GM06990 (cell line): ENCODE measurements at regions not wholly inside any gene's neighbourhood (a gene's known extent, or its start where the extent isn't known, plus 50 kb on each side); places are given as distances from the start of the nearest gene placed in this dataset.

ENCODE experiments used
- DNase-seq: peaks from one replicate; pipeline ENCODE4 v3.0.0-alpha.2; 2011; ENCODE audit not compliant: insufficient read length; ENCODE audit errors: extremely low read depth
- H3K27me3 ChIP-seq: replicated peaks from 2 replicates; pipeline ENCODE4 v1.6.0; 2011; ENCODE audit warnings: low read length; ENCODE audit not compliant: control insufficient read depth, insufficient read depth
- H3K36me3 ChIP-seq: 2 replicates; pipeline ENCODE4 v1.5.1; 2011; ENCODE audit warnings: low read length; ENCODE audit not compliant: control insufficient read depth, insufficient read depth
- H3K4me3 ChIP-seq: replicated peaks from 2 replicates; pipeline ENCODE4 v1.5.1; 2011; ENCODE audit warnings: low read depth, mild to moderate bottlenecking, control low read depth, low read length
- TF ChIP-seq, protein P1 (sequence below): IDR thresholded peaks from 2 replicates; pipeline ENCODE4 v1.5.1; 2011; ENCODE audit warnings: low read length, control low read depth, mild to moderate bottlenecking, inconsistent platforms; ENCODE audit not compliant: insufficient read depth, poor library complexity, severe bottlenecking

GRCh38 chr17:34066528-34066927 is 188.6 kb upstream of the CCL2 start:
- Histone ChIP-seq H3K36me3 (no peaks in the 10 kb centered on the region), H3K27me3 (no peaks in the 10 kb centered on the region; the same call in 1 of the 2 replicates), H3K4me3 (no peak overlapping the region)
- TF ChIP-seq, protein P1, sequence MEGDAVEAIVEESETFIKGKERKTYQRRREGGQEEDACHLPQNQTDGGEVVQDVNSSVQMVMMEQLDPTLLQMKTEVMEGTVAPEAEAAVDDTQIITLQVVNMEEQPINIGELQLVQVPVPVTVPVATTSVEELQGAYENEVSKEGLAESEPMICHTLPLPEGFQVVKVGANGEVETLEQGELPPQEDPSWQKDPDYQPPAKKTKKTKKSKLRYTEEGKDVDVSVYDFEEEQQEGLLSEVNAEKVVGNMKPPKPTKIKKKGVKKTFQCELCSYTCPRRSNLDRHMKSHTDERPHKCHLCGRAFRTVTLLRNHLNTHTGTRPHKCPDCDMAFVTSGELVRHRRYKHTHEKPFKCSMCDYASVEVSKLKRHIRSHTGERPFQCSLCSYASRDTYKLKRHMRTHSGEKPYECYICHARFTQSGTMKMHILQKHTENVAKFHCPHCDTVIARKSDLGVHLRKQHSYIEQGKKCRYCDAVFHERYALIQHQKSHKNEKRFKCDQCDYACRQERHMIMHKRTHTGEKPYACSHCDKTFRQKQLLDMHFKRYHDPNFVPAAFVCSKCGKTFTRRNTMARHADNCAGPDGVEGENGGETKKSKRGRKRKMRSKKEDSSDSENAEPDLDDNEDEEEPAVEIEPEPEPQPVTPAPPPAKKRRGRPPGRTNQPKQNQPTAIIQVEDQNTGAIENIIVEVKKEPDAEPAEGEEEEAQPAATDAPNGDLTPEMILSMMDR, result no peak
- no peak for DNase-seq

- no peaks in the 10 kb centered on the region; the same call in 1 of the 2 replicates for H3K27me3 ChIP-seq
- no peak for DNase-seq
- H3K36me3 ChIP-seq, result no peaks in the 10 kb centered on the region
- TF ChIP-seq, protein P1, result no peak
- H3K4me3 ChIP-seq, result no peak overlapping the region
These were observed 188.1 kb upstream of the CCL2 start for GRCh38 chr17:34067011-34067410.

DNA sequence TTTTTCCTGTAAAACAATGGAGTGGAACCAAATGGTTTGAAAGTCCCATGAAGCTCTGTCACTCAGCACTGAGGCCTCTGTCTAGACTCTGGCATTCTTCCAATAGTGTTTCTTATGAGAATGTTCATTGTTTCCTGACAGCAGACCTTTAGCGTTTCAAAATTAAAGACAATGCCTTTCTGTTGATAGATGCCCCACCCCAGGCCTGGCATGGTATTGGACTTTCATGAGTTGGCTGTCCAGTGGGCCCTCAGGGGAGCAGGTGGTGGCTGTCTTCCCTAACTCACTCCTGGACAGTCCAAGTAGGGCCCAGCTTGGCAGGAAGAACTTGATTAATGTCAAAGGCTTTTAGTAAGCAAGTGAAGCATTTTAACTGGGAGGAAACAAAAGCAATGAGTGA is 186.5 kb upstream of the CCL2 start:
- DNase-seq, result no peak
- H3K36me3 ChIP-seq, result no peaks in the 10 kb centered on the region
- H3K4me3 ChIP-seq, result no peak overlapping the region
- TF ChIP-seq, protein P1, result no peak
- no peaks in the 10 kb centered on the region; the same call in 1 of the 2 replicates for H3K27me3 ChIP-seq

- Histone ChIP-seq H3K27me3 (peaks cover 1% of the 10 kb centered on the region; the same call in 1 of the 2 replicates), H3K36me3 (no peaks in the 10 kb centered on the region), H3K4me3 (no peak overlapping the region)
- DNase-seq, result no peak
- TF ChIP-seq, protein P1, result no peak
These were observed 184.4 kb upstream of the CCL2 start for GRCh38 chr17:34070712-34071111.

- DNase-seq, result peak; percentile 3
- Histone ChIP-seq H3K27me3 (peaks cover 5% of the 10 kb centered on the region), H3K4me3 (no peak overlapping the region), H3K36me3 (no peaks in the 10 kb centered on the region)
- TF ChIP-seq, protein P1, result no peak
These were observed 183.1 kb upstream of the CCL2 start for GRCh38 chr17:34071886-34072420.

GRCh38 chr17:34075076-34075475 is 180.0 kb upstream of the CCL2 start:
- H3K27me3 ChIP-seq, result peaks cover 5% of the 10 kb centered on the region
- DNase-seq, result no peak
- H3K36me3 ChIP-seq, result no peaks in the 10 kb centered on the region
- H3K4me3 ChIP-seq, result no peak overlapping the region
- TF ChIP-seq, protein P1, result no peak
